HCT116 (cell line): ENCODE measurements at regions not wholly inside any gene's neighbourhood (a gene's known extent, or its start where the extent isn't known, plus 50 kb on each side); places are given as distances from the start of the nearest gene placed in this dataset.

ENCODE experiments used
- ATAC-seq: fragments of 200-7000 bp; cut with Tn5 transposase; 2 replicates; pipeline ENCODE4 v1.9.1; 2020; ENCODE audit warnings: mild to moderate bottlenecking, moderate library complexity
- BruUV-seq: library from RNA; stranded (reverse); fragments of 400-500 nt; replicated peaks from 2 replicates; lab custom pipeline; 2021; lab: Mats Ljungman, UMichigan
- CTCF ChIA-PET: fragments of 300-600 bp; sonication (Branson Sonifier 250); formaldehyde crosslinking; loops from one replicate; lab custom pipeline; 2021; ENCODE audit warnings: antibody characterized with exemption; lab: Charles Lee
- POLR2A ChIA-PET: fragments of 300-600, 350-600 bp; sonication (Branson Sonifier 250); formaldehyde crosslinking; loops from one replicate; lab custom pipeline; 2021; ENCODE audit warnings: antibody characterized with exemption; lab: Charles Lee
- RAD21 ChIA-PET, 2 experiments: fragments of 300-600 bp; sonication (Branson Sonifier 250); formaldehyde crosslinking; loops; one replicate each; lab custom pipeline; 2023; ENCODE audit warnings: low total read pairs in 2 of 2; ENCODE audit not compliant: uncharacterized antibody in 2 of 2, unreplicated experiment in 2 of 2, low non-redundant PET in 1 of 2; lab: Charles Lee
- DNase-seq: peaks from one replicate; pipeline ENCODE4 v3.0.0-alpha.2; 2010; ENCODE audit warnings: low read depth, low spot score
- H2AFZ ChIP-seq: fragments of 200-600 bp; shearing (Covaris generic), sonication (generic); 2 replicates; pipeline ENCODE4 v1.6.1; 2017; ENCODE audit warnings: low read depth, mixed run types, mixed read lengths, antibody characterized with exemption, low read length; ENCODE audit not compliant: poor library complexity, severe bottlenecking
- H3K27ac ChIP-seq: 2 replicates; pipeline ENCODE4 v1.5.1; 2012; ENCODE audit warnings: low read depth, low read length
- H3K27me3 ChIP-seq: fragments of 200-600 bp; sonication (generic); 2 replicates; pipeline ENCODE4 v1.6.1; 2016; ENCODE audit warnings: mixed run types, low read length, mixed read lengths; ENCODE audit not compliant: insufficient read depth
- H3K36me3 ChIP-seq, 2 experiments: fragments of 200-500 bp in 1 of 2; fragments of 200-600 bp in 1 of 2; sonication (Bioruptor generic) in 1 of 2; sonication (generic) in 1 of 2; 2 replicates each; pipeline versions ENCODE4 v1.5.1 to v1.6.1; 2014 to 2016; ENCODE audit warnings: low read length in 2 of 2, inconsistent platforms in 1 of 2, mixed read lengths in 1 of 2, mixed run types in 1 of 2; ENCODE audit not compliant: insufficient read depth in 2 of 2, control insufficient read depth in 1 of 2
- H3K4me1 ChIP-seq, 2 experiments: fragments of 200-600 bp in 1 of 2; sonication (generic) in 1 of 2; 2 replicates each; pipeline versions ENCODE4 v1.5.1 to v1.6.1; 2012 to 2017; ENCODE audit warnings: low read length in 2 of 2, inconsistent platforms in 1 of 2, mild to moderate bottlenecking in 1 of 2, mixed read lengths in 1 of 2, mixed run types in 1 of 2, moderate library complexity in 1 of 2; ENCODE audit not compliant: insufficient read depth in 2 of 2, control insufficient read depth in 1 of 2
- H3K4me2 ChIP-seq: fragments of 200-600 bp; sonication (generic); 2 replicates; pipeline ENCODE4 v1.6.1; 2017; ENCODE audit warnings: mixed run types, low read length, mixed read lengths
- H3K4me3 ChIP-seq, 2 experiments: fragments of 200-600 bp in 1 of 2; sonication (generic) in 1 of 2; replicated peaks in 1 of 2; 2 replicates each; pipeline ENCODE4 v1.5.1; 2011 to 2016; ENCODE audit warnings: low read length in 2 of 2, control low read depth in 1 of 2, low read depth in 1 of 2, mild to moderate bottlenecking in 1 of 2, mixed read lengths in 1 of 2, mixed run types in 1 of 2
- H3K79me2 ChIP-seq: fragments of 200-600 bp; sonication (generic); 2 replicates; pipeline ENCODE4 v1.6.1; 2017; ENCODE audit warnings: mild to moderate bottlenecking, mixed run types, low read length, moderate library complexity, mixed read lengths; ENCODE audit not compliant: insufficient read depth
- H3K9ac ChIP-seq: fragments of 200-600 bp; sonication (generic); 2 replicates; pipeline ENCODE4 v1.6.1; 2016; ENCODE audit warnings: low read length, mixed read lengths
- H3K9me2 ChIP-seq: fragments of 200-600 bp; sonication (generic), shearing (Covaris generic); 2 replicates; pipeline ENCODE4 v1.6.1; 2017; ENCODE audit warnings: mixed run types, mild to moderate bottlenecking, moderate library complexity; ENCODE audit not compliant: insufficient read depth
- H3K9me3 ChIP-seq, 2 experiments: fragments of 200-500 bp in 1 of 2; fragments of 200-600 bp in 1 of 2; sonication (Bioruptor generic) in 1 of 2; sonication (generic) in 1 of 2; 2 replicates each; pipeline ENCODE4 v1.6.1; 2014 to 2017; ENCODE audit warnings: low read length in 2 of 2, mixed read lengths in 2 of 2, inconsistent platforms in 1 of 2, low read depth in 1 of 2, mild to moderate bottlenecking in 1 of 2, mixed run types in 1 of 2, moderate library complexity in 1 of 2; ENCODE audit not compliant: control insufficient read depth in 1 of 2, insufficient read depth in 1 of 2
- H4K20me1 ChIP-seq: fragments of 200-600 bp; sonication (generic), shearing (Covaris generic); 2 replicates; pipeline ENCODE4 v1.6.1; 2017; ENCODE audit warnings: mixed run types, mild to moderate bottlenecking, moderate library complexity; ENCODE audit not compliant: insufficient read depth
- CBX3 ChIP-seq: IDR thresholded peaks from 2 replicates; pipeline ENCODE4 v1.6.1; 2012; ENCODE audit warnings: low read depth
- CEBPB ChIP-seq: IDR thresholded peaks from 2 replicates; pipeline ENCODE4 v1.6.1; 2012; ENCODE audit warnings: low read depth
- EGR1 ChIP-seq: IDR thresholded peaks from 2 replicates; pipeline ENCODE4 v1.6.1; 2012; ENCODE audit warnings: low read depth
- EZH2phosphoT487 ChIP-seq: fragments of 200-600 bp; IDR thresholded peaks from 2 replicates; pipeline ENCODE4 v1.6.1; 2018; ENCODE audit warnings: antibody characterized with exemption, borderline replicate concordance
- FOSL1 ChIP-seq: IDR thresholded peaks from 2 replicates; pipeline ENCODE4 v1.6.1; 2012; ENCODE audit warnings: low read depth
- POLR2A ChIP-seq: IDR thresholded peaks from 2 replicates; pipeline ENCODE4 v1.7.0; 2011; ENCODE audit warnings: borderline replicate concordance; ENCODE audit not compliant: insufficient read depth, insufficient read length; ENCODE audit errors: extremely low read depth
- POLR2AphosphoS5 ChIP-seq: IDR thresholded peaks from 2 replicates; pipeline ENCODE4 v1.6.1; 2011; ENCODE audit warnings: mild to moderate bottlenecking, low read depth, low read length, moderate library complexity
- RAD21 ChIP-seq: IDR thresholded peaks from 2 replicates; pipeline ENCODE4 v1.6.1; 2012; ENCODE audit warnings: low read depth, mild to moderate bottlenecking
- SIN3A ChIP-seq: IDR thresholded peaks from 2 replicates; pipeline ENCODE4 v1.6.1; 2012; ENCODE audit warnings: low read depth
- SRF ChIP-seq: IDR thresholded peaks from 2 replicates; pipeline ENCODE4 v1.6.1; 2012; ENCODE audit warnings: low read depth
- ZFX ChIP-seq: fragments of 450-650 bp; IDR thresholded peaks from 2 replicates; pipeline ENCODE4 v1.6.1; 2017
- intact Hi-C: fragments of 100-400 bp; cut with micrococcal nuclease; formaldehyde crosslinking; loops from 2 replicates; pipeline ENCODE4 v1.10.0; 2022
- TF ChIP-seq, protein P1 (sequence below): IDR thresholded peaks from 2 replicates; pipeline ENCODE4 v1.6.1; 2011; ENCODE audit warnings: mild to moderate bottlenecking, low read length, moderate library complexity; ENCODE audit not compliant: insufficient replicate concordance; ENCODE audit errors: extremely low read depth
- TF ChIP-seq, protein P2 (sequence below): IDR thresholded peaks from 2 replicates; pipeline ENCODE4 v1.6.1; 2012
- TF ChIP-seq, protein P3 (sequence below), 3 experiments: fragments of 200-600 bp in 1 of 3; sonication (generic) in 1 of 3; IDR thresholded peaks in 2 of 3; conservative IDR thresholded peaks in 1 of 3; 2 replicates each; pipeline ENCODE4 v1.5.1; 2012 to 2017; ENCODE audit warnings: low read depth in 2 of 3, low read length in 2 of 3, antibody characterized with exemption in 1 of 3, borderline replicate concordance in 1 of 3, control low read depth in 1 of 3, mild to moderate bottlenecking in 1 of 3, mixed read lengths in 1 of 3, mixed run types in 1 of 3, moderate library complexity in 1 of 3; ENCODE audit not compliant: insufficient read depth in 1 of 3

DNA sequence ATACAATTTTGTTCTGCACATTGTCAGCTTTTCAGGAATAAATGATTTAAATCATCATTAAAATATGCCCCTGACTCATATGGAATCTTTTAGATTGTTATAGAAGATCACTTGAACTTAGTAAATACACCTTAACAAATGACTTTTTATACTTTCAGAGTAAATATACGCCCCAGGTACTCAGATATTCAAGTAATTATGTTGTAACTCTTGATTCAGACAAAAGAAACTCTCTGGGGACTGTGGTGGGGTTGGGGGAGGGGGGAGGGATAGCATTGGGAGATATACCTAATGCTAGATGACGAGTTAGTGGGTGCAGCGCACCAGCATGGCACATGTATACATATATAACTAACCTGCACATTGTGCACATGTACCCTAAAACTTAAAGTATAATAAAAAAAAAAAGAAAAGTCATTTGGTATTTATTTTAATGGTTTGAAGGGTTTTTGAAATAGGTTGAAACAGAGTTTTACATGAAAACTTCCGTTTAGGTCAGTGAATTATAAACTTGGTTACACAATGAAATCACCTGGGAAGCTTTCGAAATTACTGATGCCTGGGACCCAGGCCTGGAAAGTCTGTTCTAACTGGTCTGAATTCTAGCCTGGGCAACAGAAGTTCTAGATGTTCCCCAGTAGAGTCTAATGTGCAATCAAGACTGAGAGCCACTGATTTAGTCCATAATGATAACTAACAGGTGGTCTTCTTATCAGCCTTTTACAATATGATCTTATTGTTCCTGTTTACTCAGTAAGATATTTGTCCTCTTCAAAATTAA, 320.5 kb upstream of the NR5A2 start:
- intact Hi-C loops = no loop called here
- Histone ChIP-seq H3K79me2 (no peaks in the 10 kb centered on the region), H3K4me2 (no peak overlapping the region), H3K4me3 (no peak overlapping the region), H3K4me1 (no peaks in the 10 kb centered on the region), H3K9me3 (no peaks in the 10 kb centered on the region), H3K9me2 (no peaks in the 10 kb centered on the region), H3K9ac (no peak overlapping the region), H3K27me3 (no peaks in the 10 kb centered on the region), H4K20me1 (no peaks in the 10 kb centered on the region), H3K36me3 (no peaks in the 10 kb centered on the region), H3K27ac (no peak overlapping the region), H2AFZ (no peak overlapping the region)
- no peak for DNase-seq
- no peak for TF ChIP-seq FOSL1
- TF ChIP-seq, protein P1, sequence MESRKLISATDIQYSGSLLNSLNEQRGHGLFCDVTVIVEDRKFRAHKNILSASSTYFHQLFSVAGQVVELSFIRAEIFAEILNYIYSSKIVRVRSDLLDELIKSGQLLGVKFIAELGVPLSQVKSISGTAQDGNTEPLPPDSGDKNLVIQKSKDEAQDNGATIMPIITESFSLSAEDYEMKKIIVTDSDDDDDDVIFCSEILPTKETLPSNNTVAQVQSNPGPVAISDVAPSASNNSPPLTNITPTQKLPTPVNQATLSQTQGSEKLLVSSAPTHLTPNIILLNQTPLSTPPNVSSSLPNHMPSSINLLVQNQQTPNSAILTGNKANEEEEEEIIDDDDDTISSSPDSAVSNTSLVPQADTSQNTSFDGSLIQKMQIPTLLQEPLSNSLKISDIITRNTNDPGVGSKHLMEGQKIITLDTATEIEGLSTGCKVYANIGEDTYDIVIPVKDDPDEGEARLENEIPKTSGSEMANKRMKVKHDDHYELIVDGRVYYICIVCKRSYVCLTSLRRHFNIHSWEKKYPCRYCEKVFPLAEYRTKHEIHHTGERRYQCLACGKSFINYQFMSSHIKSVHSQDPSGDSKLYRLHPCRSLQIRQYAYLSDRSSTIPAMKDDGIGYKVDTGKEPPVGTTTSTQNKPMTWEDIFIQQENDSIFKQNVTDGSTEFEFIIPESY = no peak
- no peak for TF ChIP-seq CBX3
- no peak for TF ChIP-seq SRF
- TF ChIP-seq EGR1 = no peak
- TF ChIP-seq EZH2phosphoT487 = no peak
- no peak for TF ChIP-seq SIN3A
- TF ChIP-seq POLR2AphosphoS5 = no peak
- CTCF ChIA-PET = no interaction called here
- no TSS peak for BruUV-seq
- RAD21 ChIA-PET = no interaction called here
- ATAC-seq = no peak
- POLR2A ChIA-PET = no interaction called here

DNA sequence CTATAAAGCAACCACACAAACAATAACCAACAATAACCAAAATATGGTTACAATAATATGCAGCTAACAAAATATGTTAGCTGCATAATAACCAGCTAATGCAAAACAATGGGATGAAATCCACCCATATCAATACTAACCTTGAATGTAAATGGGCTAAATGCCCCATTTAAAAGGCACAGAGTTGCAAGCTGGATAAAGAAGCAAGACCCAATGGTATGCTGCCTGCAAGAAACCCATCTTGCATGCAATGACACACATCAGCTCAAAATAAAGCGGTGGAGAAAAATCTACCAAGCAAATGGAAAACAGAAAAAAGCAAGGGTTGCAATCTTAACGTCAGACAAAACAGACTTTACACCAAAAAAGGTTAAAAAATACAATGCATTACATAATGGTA, 316.5 kb upstream of the NR5A2 start:
- POLR2A ChIA-PET = no interaction called here
- TF ChIP-seq SIN3A (no peak), CEBPB (no peak), RAD21 (no peak), POLR2A (no peak), ZFX (no peak)
- TF ChIP-seq, protein P1 = no peak
- TF ChIP-seq, protein P2, sequence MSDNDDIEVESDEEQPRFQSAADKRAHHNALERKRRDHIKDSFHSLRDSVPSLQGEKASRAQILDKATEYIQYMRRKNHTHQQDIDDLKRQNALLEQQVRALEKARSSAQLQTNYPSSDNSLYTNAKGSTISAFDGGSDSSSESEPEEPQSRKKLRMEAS = no peak
- TF ChIP-seq, protein P3, sequence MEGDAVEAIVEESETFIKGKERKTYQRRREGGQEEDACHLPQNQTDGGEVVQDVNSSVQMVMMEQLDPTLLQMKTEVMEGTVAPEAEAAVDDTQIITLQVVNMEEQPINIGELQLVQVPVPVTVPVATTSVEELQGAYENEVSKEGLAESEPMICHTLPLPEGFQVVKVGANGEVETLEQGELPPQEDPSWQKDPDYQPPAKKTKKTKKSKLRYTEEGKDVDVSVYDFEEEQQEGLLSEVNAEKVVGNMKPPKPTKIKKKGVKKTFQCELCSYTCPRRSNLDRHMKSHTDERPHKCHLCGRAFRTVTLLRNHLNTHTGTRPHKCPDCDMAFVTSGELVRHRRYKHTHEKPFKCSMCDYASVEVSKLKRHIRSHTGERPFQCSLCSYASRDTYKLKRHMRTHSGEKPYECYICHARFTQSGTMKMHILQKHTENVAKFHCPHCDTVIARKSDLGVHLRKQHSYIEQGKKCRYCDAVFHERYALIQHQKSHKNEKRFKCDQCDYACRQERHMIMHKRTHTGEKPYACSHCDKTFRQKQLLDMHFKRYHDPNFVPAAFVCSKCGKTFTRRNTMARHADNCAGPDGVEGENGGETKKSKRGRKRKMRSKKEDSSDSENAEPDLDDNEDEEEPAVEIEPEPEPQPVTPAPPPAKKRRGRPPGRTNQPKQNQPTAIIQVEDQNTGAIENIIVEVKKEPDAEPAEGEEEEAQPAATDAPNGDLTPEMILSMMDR (IDR thresholded peaks at IDR 0.05 in 2 of 3, conservative IDR thresholded peaks at IDR 0.05 in 1 of 3; ENCODE audit: borderline replicate concordance in 1 of 3, insufficient read depth in 1 of 3, low read depth in 2 of 3, low read length in 2 of 3) = no peak

More for the DNA sequence above, 316.5 kb upstream of the NR5A2 start:
- H3K27me3 ChIP-seq = no peaks in the 10 kb centered on the region
- H3K27ac ChIP-seq = no peak overlapping the region
- H3K9me3 ChIP-seq = no peaks in the 10 kb centered on the region
- H3K36me3 ChIP-seq = no peaks in the 10 kb centered on the region
- H3K4me3 ChIP-seq = no peak overlapping the region
- DNase-seq = no peak
- no peaks in the 10 kb centered on the region for H3K79me2 ChIP-seq
- no peaks in the 10 kb centered on the region for H4K20me1 ChIP-seq
- ChIA-PET RAD21 (no interaction called here), CTCF (no interaction called here)
- H3K9me2 ChIP-seq = no peaks in the 10 kb centered on the region
- ATAC-seq = no peak
- no peaks in the 10 kb centered on the region for H3K4me1 ChIP-seq
- no peak overlapping the region for H3K9ac ChIP-seq
- no peak overlapping the region for H2AFZ ChIP-seq
- no TSS peak for BruUV-seq
- intact Hi-C loops = no loop called here
- no peak overlapping the region for H3K4me2 ChIP-seq
